Fibroblast of peridontal ligament (primary cell): ENCODE measurements at regions not wholly inside any gene's neighbourhood (a gene's known extent, or its start where the extent isn't known, plus 50 kb on each side); places are given as distances from the start of the nearest gene placed in this dataset.
"Not testable (repeated sequence)": the region's sequence is repeated elsewhere in the genome, so short reads cannot be mapped to it uniquely, and the experiment has no call there.

Experiments
- DNase-seq: peaks from one replicate; pipeline ENCODE4 v3.0.0-alpha.2; 2010; ENCODE audit errors: extremely low read depth

DNA sequence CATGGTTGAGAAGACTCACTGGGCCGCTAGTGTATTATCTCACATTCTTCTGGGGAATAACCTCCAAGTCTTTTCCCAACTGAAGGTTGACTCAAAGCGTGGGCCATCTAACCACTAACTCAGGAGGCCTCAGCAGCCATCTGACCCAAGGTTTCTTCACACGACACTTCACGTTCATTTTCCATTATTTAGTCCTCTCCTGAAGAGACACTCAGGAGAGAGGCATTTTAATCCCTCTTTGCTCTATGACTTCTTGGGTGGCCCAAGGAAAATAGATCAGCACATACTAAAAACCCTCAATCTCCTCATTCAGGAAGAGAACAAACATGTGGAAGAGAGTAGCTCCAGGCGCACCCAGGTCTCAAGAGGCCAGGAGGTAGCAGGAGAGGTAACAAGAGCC, 252.8 kb upstream of the FOXF1 start:
- no peak for DNase-seq

DNA sequence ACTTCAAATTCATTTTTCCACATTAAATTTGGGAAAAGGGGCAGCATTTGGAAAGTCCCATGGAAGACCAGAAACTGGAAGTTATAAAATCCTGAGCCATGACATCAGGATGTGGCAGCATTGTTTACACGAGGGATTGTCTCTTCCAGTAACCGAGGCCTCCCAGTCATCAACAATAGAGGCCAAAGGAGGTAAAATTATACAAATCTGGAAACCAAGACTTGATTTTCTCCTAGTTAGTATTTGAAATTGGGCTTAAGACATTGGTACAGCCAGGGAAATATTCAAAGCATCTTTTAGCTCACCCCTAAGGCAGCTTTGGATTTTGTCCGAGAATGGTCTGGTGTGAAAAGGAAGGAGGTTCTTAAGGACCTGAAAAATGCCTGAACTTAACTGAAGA, 251.6 kb upstream of the FOXF1 start:
- DNase-seq = peak; percentile 85

- no peak for DNase-seq
Observed at GRCh38 chr16:86259499-86259898, 250.8 kb upstream of the FOXF1 start.

- no peak for DNase-seq
Observed at GRCh38 chr16:86261379-86261778, 248.9 kb upstream of the FOXF1 start.

GRCh38 chr16:86267657-86268056, 242.7 kb upstream of the FOXF1 start:
- not testable (repeated sequence) for DNase-seq

- no peak for DNase-seq
Observed at GRCh38 chr16:86270696-86271095, 239.6 kb upstream of the FOXF1 start.

DNA sequence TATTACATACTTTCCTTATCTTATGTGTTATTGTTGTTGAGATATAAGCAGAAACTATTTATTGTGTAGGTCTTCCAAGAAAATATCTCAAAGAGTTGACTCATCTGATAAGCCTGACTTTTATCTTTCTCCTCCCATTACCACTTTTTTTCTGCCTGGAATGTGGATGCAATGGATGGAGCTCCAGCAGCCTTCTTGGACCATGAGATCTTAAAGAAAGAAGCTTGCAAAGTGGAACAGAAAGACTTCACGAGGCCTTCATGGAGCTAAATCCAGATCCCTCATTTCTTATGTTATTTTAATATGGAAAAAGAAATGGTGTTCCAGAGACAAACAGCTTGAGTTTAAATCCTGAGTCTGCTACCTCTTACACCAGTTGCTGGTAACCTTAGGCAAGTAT, 237.6 kb upstream of the FOXF1 start:
- no peak for DNase-seq

GRCh38 chr16:86277221-86277620, 233.1 kb upstream of the FOXF1 start:
- no peak for DNase-seq

DNA sequence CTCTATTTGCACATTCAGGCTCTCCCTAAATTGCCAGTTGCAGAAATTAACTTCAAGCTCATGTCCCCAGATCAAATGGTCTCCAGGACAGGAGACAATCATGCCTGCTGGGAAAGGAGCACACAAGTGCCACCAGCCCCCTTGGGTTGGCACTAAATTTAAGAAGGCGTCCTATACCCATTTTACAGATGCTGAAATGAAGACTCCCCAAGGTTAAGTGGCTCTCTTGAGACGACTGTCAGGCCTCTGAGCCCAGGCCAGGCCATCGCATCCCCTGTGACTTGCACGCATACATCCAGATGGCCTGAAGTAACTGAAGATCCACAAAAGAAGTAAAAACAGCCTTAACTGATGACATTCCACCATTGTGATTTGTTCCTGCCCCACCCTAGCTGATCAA, 232.5 kb upstream of the FOXF1 start:
- not testable (repeated sequence) for DNase-seq

DNA sequence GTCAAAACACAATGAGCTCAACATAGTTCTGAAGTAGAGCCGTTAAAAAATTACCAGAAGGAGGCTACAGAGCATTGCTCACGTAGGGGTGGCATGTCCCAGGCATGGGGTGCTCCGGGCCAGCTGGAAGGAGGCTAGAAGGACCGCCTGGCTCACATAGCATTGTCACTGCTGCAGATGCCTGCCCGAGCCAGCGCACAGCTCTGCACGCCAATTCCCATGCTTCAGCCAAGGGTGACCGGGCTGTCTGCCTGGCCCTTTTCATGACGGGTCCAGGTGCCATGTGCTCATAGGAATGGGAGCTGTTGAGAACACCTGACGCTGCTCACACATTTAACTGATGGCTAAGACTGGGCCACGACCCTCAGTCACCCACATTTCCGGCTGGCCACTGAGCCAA, 228.9 kb upstream of the FOXF1 start:
- no peak for DNase-seq

DNA sequence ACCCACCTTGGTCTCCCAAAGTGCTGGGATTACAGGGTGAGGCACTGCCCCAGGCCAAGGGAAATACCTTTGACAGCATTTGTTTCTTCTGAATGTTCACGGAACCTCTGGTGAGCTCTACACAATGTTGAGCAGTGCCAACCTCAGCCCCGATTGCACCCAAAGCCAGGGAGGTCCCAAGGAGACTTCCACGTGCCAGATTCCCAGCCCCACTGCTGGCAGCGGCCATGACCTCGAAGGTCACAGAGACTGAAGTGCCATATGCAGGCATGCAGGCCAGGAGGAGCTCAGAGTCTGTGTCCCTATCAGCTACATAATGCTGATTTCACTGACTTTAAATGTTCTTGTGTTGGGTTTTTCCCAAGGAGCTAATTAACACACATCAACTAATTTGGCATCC, 226.4 kb upstream of the FOXF1 start:
- no peak for DNase-seq

- no peak for DNase-seq
Observed at GRCh38 chr16:86285421-86285820, 224.9 kb upstream of the FOXF1 start.

DNA sequence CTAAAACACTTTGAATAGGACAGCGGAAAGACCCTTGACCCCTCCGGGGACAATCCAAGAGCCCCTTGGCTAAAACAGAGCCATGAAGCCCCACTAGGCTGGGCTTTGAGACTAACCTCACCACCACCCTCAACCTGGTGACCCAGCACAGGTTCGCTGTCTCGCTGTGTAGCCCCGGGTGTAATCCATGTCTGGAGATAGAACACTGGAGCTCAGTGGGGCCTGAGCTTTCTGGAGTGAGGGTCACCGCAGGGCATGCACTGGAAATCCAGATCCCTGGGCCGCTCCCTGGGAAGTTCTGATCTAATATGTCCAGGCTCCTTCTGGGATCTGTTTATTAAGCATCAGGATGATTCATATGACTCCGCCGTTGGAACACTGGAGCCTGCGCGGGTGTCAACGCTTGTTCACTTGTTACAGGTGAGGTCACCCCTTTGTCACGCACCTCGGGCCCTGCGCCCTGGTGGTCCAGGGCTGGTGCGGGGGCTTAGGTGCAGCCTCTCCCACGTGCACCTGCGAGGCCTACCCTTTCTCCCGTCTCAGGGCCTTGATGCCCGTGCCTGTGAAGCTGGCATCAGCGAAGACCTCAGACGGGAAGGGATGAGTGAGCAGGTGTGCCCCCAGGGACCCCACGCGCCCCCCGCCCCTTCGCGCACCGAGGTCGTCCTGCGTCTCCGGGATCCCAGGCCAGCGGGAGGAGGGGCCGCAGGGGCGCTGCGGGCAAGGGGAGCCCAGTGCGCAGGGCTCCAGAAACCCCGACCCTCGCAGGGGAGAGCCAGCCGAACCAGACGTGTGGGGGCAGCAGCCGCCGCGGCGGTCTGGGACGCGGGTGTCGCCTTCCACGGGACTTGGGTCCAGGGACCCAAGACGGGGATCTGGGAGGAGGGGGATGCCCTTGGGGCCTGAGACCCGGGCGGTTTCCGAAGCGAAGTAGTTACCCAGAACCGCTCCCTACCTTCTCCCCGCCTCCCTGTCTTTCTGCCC, 224.1 kb upstream of the FOXF1 start:
- no peak for DNase-seq

DNA sequence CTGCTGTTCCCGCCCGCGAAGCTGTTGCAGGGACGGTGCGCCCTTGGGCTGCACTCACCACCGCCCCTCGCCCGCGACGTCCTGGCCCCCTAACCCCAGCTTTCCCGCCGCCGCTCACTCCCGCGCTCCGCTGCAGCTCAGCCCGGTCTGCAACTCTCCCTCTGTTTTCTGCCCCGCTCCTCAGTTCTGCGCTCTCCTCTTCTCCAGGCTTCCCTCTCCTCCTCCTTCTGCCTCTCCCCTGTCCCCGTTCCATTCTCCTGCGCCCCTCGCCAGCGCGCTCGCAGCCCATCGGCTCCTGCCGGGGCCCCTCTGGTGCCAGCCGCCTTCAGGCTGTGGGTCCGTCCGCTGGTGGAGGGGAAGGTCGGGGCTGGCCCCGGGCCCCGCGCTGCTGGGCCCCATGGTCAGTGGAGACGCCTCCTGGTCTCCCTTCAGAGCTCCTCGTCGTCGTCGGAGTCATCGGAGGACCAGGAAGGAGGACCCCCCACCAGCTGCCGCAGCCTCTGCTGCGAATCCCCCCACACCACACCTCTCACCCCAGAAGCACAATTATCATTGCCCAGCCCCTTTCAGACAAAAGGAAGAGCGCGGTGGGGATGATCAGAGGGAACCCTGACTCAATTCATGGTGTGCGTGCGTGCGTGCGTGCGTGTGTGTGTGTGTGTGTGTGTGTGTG, 223.2 kb upstream of the FOXF1 start:
- no peak for DNase-seq

- no peak for DNase-seq
Observed at GRCh38 chr16:86287664-86288201, 222.6 kb upstream of the FOXF1 start.

- no peak for DNase-seq
Observed at GRCh38 chr16:86288716-86289294, 221.5 kb upstream of the FOXF1 start.

DNA sequence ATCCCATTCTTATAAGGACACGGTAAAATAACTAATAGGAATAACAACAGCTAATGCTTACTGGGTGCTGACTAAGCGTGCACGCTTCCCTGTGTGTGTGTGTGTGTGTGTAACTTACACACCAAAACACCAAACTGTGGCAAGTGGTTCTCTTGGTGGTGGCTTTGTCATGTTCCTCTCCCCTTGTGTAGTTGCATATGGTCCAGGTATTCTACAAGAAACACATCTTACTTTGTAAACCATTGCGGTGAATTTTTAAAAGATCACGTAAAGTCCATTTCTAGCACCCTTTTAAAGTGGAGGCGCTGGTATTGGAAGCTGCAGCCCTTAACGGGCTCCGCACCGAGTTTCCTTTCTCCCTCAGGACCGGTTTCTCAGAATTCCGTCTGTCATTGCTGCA, 221.0 kb upstream of the FOXF1 start:
- DNase-seq = no peak

DNA sequence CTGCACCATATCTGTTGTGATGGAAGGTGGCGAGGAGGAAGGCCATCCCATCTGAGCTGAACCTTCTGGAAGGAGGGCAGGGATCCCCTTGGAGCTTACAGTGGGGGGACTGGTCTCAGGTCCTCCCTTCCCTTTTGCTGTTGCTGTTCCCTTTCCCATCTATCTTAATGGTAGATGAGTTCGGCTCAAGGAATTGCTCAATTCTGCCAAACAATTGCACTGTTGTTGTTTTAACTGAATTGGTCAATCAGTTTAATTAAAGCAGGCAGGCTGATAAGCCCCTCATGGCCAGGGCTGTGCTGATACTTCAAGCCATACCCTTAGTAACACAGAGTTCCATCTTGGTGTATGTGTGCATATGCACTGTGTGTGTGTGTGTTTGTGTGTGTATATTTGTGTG, 220.4 kb upstream of the FOXF1 start:
- no peak for DNase-seq

DNA sequence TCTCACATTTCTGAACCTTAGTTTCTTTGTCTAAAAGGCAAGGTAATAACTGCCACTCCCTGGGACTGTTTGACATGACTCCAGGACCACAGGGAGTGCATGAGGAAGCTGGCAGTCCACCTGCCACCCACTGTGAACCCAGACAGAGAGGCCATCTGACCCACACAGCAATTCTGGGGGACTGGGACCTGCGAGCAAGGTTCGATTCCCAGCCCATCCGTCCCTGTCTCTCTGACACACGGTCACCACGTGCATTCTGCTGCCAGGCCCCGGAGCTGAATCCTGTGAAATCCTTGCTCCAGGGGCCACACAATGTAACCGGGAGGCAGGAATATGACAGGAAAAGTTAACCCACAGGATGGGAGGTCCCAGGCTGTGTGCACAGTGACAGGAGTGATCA, 218.8 kb upstream of the FOXF1 start:
- no peak for DNase-seq

GRCh38 chr16:86292171-86292775, 218.1 kb upstream of the FOXF1 start:
- DNase-seq = no peak

- DNase-seq = no peak
Observed at GRCh38 chr16:86292942-86293341, 217.4 kb upstream of the FOXF1 start.

DNA sequence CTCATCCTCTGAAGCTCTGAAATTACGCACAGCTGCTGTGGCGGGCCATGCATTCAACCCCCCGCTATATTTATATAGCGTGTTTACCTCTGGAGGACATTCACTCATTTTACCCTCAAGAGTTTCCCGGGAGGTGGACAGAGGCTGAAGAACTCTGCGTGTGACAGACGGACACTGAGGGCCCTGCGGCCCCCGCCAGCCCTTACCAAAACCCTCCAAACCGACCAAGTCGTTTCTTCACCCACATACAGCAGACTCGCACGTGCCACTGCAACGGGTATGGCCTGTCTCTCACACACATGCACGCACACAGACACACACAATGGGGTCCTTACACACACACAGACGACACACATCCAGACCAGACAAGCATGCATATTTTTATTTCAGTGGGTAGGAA, 216.4 kb upstream of the FOXF1 start:
- no peak for DNase-seq
